ENCODE measurements at regions not wholly inside any gene's neighbourhood (a gene's known extent, or its start where the extent isn't known, plus 50 kb on each side); places are given as distances from the start of the nearest gene placed in this dataset.
"Not testable (repeated sequence)": the region's sequence is repeated elsewhere in the genome, so short reads cannot be mapped to it uniquely, and the experiment has no call there.

GRCh38 chr6:167686204-167686893 is 140.4 kb upstream of the AFDN start:
- CTCF ChIA-PET, result no interaction called here
- peaks cover 86% of the 10 kb centered on the region for H3K9me3 ChIP-seq (ENCODE audit: control insufficient read depth, insufficient read depth, low read length)

GRCh38 chr6:167687116-167687725 is 139.5 kb upstream of the AFDN start:
- Histone ChIP-seq H3K27ac (ENCODE audit: low read depth, low read length) (no peak overlapping the region), H3K27me3 (ENCODE audit: control insufficient read depth, insufficient read depth, low read length) (no peaks in the 10 kb centered on the region), H3K4me3 (ENCODE audit: low read depth, low read length) (no peak overlapping the region), H3K9me3 (ENCODE audit: control insufficient read depth, insufficient read depth, low read length) (peaks cover 77% of the 10 kb centered on the region)
- ChIA-PET POLR2A (no interaction called here), CTCF (no interaction called here)
- TF ChIP-seq, protein P1, sequence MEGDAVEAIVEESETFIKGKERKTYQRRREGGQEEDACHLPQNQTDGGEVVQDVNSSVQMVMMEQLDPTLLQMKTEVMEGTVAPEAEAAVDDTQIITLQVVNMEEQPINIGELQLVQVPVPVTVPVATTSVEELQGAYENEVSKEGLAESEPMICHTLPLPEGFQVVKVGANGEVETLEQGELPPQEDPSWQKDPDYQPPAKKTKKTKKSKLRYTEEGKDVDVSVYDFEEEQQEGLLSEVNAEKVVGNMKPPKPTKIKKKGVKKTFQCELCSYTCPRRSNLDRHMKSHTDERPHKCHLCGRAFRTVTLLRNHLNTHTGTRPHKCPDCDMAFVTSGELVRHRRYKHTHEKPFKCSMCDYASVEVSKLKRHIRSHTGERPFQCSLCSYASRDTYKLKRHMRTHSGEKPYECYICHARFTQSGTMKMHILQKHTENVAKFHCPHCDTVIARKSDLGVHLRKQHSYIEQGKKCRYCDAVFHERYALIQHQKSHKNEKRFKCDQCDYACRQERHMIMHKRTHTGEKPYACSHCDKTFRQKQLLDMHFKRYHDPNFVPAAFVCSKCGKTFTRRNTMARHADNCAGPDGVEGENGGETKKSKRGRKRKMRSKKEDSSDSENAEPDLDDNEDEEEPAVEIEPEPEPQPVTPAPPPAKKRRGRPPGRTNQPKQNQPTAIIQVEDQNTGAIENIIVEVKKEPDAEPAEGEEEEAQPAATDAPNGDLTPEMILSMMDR (IDR thresholded peaks at IDR 0.05; ENCODE audit: low read depth, low read length), result no peak
- DNase-seq (ENCODE audit: low read depth, low spot score), result no peak

More at GRCh38 chr6:167686204-167686893, 140.4 kb upstream of the AFDN start:
- DNase-seq (ENCODE audit: low read depth, low spot score), result no peak
- Histone ChIP-seq H3K27ac (ENCODE audit: low read depth, low read length) (no peak overlapping the region), H3K4me3 (ENCODE audit: low read depth, low read length) (no peak overlapping the region), H3K27me3 (ENCODE audit: control insufficient read depth, insufficient read depth, low read length) (no peaks in the 10 kb centered on the region)
- TF ChIP-seq, protein P1 (IDR thresholded peaks at IDR 0.05; ENCODE audit: low read depth, low read length), result no peak
- POLR2A ChIA-PET, result no interaction called here

DNA sequence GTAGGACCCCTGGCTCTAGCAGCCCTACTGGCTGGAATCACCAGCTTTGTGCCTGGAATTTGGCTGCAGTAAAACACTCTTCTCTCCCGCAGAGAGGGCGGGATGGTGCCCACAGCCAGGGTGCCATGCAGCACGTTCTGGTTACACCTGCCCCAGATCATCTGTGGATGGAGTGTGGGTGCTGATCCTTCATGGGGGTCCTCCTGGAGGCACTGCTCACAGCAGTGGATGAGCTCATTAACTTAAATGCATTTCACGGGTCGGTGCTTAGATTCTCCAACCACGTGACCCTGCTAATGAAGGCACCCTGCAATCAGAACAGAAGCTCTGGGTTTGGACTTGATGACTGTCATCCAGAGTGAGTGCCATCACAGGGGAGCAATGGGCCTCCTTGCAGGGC is 138.6 kb upstream of the AFDN start:
- H3K9me3 ChIP-seq (ENCODE audit: control insufficient read depth, insufficient read depth, low read length), result peaks cover 75% of the 10 kb centered on the region
- no peaks in the 10 kb centered on the region for H3K27me3 ChIP-seq (ENCODE audit: control insufficient read depth, insufficient read depth, low read length)
- H3K27ac ChIP-seq (ENCODE audit: low read depth, low read length), result no peak overlapping the region
- ChIA-PET CTCF (interaction anchor here (0.6 kb wide), 1 partner anchor 121 kb away, joined by 5 read pairs; no protein-coding TSS in a partner anchor), POLR2A (no interaction called here)
- no peak for DNase-seq (ENCODE audit: low read depth, low spot score)
- no peak overlapping the region for H3K4me3 ChIP-seq (ENCODE audit: low read depth, low read length)
- TF ChIP-seq, protein P1 (IDR thresholded peaks at IDR 0.05; ENCODE audit: low read depth, low read length), result no peak

GRCh38 chr6:167689278-167689677 is 137.4 kb upstream of the AFDN start:
- H3K4me3 ChIP-seq (ENCODE audit: low read depth, low read length), result no peak overlapping the region
- no peak overlapping the region for H3K27ac ChIP-seq (ENCODE audit: low read depth, low read length)
- TF ChIP-seq, protein P1 (IDR thresholded peaks at IDR 0.05; ENCODE audit: low read depth, low read length), result no peak
- H3K9me3 ChIP-seq (ENCODE audit: control insufficient read depth, insufficient read depth, low read length), result peaks cover 70% of the 10 kb centered on the region
- no peak for DNase-seq (ENCODE audit: low read depth, low spot score)
- no peaks in the 10 kb centered on the region for H3K27me3 ChIP-seq (ENCODE audit: control insufficient read depth, insufficient read depth, low read length)
- CTCF ChIA-PET, result no interaction called here
- POLR2A ChIA-PET, result no interaction called here

GRCh38 chr6:167689751-167690150 is 137.0 kb upstream of the AFDN start:
- DNase-seq (ENCODE audit: low read depth, low spot score), result no peak
- ChIA-PET CTCF (no interaction called here), POLR2A (no interaction called here)
- Histone ChIP-seq H3K4me3 (ENCODE audit: low read depth, low read length) (no peak overlapping the region), H3K27me3 (ENCODE audit: control insufficient read depth, insufficient read depth, low read length) (no peaks in the 10 kb centered on the region), H3K27ac (ENCODE audit: low read depth, low read length) (no peak overlapping the region), H3K9me3 (ENCODE audit: control insufficient read depth, insufficient read depth, low read length) (peaks cover 68% of the 10 kb centered on the region)
- TF ChIP-seq, protein P1 (IDR thresholded peaks at IDR 0.05; ENCODE audit: low read depth, low read length), result no peak

DNA sequence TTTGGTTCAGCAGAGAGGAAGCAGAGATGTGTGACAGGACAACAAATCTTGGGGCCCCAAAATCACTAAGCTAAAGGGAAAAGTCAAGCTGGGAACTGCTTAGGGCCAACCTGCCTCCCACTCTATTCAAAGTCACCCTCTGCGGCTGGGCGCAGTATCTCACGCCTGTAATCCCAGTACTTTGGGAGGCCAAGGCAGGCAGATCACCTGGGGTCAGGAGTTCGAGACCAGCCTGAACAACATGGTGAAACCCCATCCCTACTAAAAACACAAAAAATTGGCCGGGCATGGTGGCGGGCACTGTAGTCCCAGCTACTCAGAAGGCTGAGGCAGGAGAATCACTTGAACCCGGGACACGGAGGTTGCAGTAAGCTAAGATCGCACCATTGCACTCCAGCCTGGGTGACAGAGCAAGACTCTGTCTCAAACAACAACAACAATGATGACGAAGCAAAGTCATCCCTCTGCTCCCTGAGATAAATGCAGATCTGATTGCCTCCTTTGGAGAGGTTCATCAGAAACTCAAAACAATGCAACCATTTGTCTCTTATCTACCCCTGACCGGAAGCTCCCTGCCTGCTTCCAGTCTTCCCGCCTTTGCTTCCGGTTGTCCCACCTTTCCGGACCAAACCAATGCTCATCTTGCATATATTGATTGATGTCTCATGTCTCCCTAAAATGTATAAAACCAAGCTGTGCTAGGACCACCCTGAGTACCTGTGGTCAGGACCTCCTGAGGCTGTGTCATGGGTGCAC is 136.4 kb upstream of the AFDN start:
- DNase-seq (ENCODE audit: low read depth, low spot score); POLR2A ChIA-PET; H3K27ac ChIP-seq (ENCODE audit: low read depth, low read length); H3K27me3 ChIP-seq (ENCODE audit: control insufficient read depth, insufficient read depth, low read length); H3K4me3 ChIP-seq (ENCODE audit: low read depth, low read length); CTCF ChIA-PET: not testable (repeated sequence)
- H3K9me3 ChIP-seq (ENCODE audit: control insufficient read depth, insufficient read depth, low read length), result peaks cover 64% of the 10 kb centered on the region
